Activated T-cell treated with anti-CD3 and anti-CD28 coated beads for 48 hours (primary cell): ENCODE measurements at regions not wholly inside any gene's neighbourhood (a gene's known extent, or its start where the extent isn't known, plus 50 kb on each side); places are given as distances from the start of the nearest gene placed in this dataset.

Source experiments
- DNase-seq: peaks from one replicate; pipeline ENCODE4 v3.0.0-alpha.2; 2020; ENCODE audit warnings: low read depth

DNA sequence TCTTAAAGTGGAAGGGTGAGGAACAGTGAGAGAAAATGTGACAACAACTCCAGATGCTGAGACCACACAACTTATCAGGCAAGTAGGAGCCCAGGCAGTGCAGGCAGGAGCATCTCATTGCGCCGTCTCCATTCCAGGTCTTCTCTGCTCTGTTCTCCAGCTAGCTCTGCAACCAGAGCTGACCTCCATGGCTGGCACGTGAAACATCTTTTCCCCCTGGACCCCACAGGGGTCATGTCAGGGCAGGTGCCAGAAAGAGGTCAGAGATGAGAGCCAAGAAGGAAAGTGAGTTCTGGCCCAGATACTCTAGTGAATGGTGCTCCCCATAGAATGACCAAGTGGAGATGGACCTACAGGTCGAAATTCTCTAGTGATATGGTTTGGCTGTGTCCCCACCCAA lies 281.4 kb downstream of the SMOC2 start:
- DNase-seq = no peak

DNA sequence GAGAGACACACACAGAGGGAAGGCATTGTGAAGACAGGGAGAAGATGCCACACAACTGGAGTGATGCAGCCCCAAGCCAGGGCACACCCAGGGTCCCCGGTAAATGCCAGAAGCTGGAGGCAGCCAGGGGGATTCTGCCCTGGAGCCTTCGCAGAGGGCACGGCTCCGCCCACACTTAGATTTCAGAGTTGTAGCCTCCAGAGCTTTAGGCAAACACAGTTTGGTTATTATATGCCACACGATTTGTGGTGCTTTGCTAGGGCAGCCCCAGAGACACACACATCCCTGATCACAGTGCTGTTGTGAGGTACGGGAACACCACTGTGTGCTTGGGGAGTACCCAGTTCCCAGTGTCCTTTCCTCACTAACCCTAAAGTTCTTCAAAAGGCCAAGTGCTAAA lies 280.6 kb downstream of the SMOC2 start:
- DNase-seq = no peak

DNA sequence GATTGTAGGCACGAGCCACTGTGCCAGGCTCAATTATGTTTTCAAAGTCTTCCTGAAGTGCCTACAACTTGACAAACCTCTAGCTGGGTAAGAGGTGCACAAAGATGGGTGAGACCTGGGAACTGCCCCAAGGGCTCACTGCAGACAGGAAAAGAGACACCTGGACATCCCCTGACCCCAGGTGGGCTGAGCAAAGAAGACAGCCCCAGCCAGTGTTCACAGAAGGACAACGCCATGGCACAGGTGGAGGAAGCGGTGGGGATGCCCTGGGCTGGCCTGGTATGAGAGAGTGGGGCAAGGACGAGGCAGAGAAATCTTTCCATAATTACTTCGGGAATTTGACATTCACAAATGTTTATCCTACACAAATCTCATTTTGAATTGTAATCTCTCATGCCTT lies 278.9 kb downstream of the SMOC2 start:
- DNase-seq = no peak

DNA sequence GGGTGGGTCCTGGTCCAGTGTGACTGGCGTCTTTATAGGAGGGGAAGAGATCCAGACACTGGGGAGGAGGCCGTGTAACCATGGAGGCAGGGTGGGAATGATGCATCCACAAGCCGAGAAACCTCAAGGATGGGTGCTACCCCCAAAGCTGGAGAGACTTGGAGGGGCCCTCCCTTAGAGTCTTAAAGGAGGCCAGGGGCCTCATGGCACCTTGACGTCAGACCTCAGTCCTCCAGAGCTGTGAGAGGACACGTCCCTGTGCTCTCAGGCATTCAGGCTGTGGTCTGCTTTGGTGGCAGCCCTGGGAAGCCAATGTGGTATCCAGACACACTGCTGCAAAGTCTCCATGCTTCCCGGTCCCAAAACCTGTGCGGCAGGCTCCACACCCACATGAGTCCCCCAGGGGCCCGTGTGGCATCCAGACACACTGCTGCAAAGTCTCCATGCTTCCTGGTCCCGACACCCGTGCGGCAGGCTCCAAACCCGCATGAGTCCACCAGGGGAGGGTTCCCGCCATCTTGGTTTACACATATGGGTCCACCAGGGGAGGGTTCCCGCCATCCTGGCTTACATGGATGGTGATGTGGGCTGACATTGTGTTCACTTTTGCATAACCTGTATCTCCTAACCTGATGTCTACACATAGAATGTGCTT lies 278.0 kb downstream of the SMOC2 start:
- no peak for DNase-seq
